Left ventricle myocardium superior (tissue), 1 donor: ENCODE measurements at regions not wholly inside any gene's neighbourhood (a gene's known extent, or its start where the extent isn't known, plus 50 kb on each side); places are given as distances from the start of the nearest gene placed in this dataset.

Source experiments
- ATAC-seq: fragments of 200-7000 bp; cut with Tn5 transposase; one replicate; pipeline ENCODE4 v1.9.1; 2020; ENCODE audit warnings: mild to moderate bottlenecking, moderate library complexity
- DNase-seq: peaks from one replicate; pipeline ENCODE4 v3.0.0-alpha.2; 2020
- intact Hi-C: fragments of 100-400 bp; cut with micrococcal nuclease; formaldehyde crosslinking; loops from one replicate; pipeline ENCODE4 v1.11.0; 2022
- donor health status: DM: no; HTN: yes; CAD: no; lungs with severe emphysema.

- intact Hi-C loops = no loop called here
- ATAC-seq (no peak), DNase-seq (no peak)
Measured at GRCh38 chr16:54342966-54343365, 56.4 kb upstream of the IRX3 start.

- no peak for ATAC-seq
- intact Hi-C loops = no loop called here
- DNase-seq = no peak
Measured at GRCh38 chr16:54341892-54342776, 55.5 kb upstream of the IRX3 start.

DNA sequence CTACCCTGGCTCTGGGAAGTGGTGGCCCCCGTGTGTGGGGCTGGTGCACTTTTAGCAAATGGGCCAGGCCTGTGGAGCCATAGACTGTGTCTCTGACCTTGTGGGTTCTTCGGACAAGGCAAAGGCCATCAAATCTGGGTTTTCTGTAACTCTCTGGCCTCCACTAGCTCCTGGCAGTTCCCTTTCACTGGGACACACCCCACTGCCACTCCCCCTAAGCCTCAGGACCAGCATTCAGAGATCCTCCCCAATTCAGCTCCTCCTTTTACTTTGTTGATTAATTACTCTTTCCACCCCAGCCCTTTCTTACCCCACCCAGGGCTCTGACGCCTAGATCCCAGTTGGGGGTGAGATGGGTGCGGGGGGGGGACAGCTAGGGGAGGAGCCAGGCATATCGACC, 53.9 kb upstream of the IRX3 start:
- ATAC-seq (no peak), DNase-seq (no peak)
- intact Hi-C loops = no loop called here

DNA sequence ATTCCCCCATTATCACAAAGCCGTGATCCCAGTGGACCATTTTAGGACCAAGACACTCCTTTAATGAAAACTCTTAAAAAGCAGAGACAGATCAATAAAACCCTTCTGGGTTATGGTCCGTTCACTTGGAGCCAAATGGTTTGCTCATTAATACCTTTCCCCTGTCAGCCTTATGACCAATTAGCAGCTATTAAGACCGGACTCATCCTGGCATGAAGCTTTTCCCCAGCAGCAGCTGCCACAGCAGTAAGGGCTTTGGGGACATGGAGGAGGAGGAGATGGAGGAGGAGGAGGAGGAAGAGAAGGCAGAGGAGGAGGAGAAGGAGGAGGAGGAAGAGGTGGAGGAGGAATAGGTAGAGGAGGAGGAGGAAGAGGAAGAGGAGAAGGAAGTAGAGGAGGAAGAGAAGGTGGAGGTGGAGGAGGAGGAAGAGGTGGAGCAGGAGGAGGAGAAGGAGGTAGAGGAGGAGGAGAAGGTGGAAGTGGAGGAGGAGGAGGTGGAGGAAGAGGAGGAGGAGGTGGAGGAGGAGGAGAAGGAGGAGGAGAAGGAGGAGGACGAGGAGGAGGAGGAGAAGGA, 50.1 kb upstream of the IRX3 start:
- no peak for ATAC-seq
- DNase-seq = no peak
- intact Hi-C loops = no loop called here
